NT2/D1 (cell line): ENCODE measurements at regions not wholly inside any gene's neighbourhood (a gene's known extent, or its start where the extent isn't known, plus 50 kb on each side); places are given as distances from the start of the nearest gene placed in this dataset.

ENCODE experiments used
- DNase-seq: peaks from one replicate; pipeline ENCODE4 v3.0.0-alpha.2; 2011; ENCODE audit warnings: low read depth, low spot score
- H3K27me3 ChIP-seq: 2 replicates; pipeline ENCODE4 v1.6.0; 2011; ENCODE audit warnings: mild to moderate bottlenecking; ENCODE audit not compliant: insufficient read length, insufficient read depth
- H3K36me3 ChIP-seq: 2 replicates; pipeline ENCODE4 v1.6.1; 2011; ENCODE audit warnings: mild to moderate bottlenecking, low read length, mixed read lengths; ENCODE audit not compliant: insufficient read depth, insufficient read length
- H3K4me1 ChIP-seq: 2 replicates; pipeline ENCODE4 v1.5.1; 2011; ENCODE audit not compliant: insufficient read depth, insufficient read length
- H3K4me3 ChIP-seq: 2 replicates; pipeline ENCODE4 v1.5.1; 2011; ENCODE audit warnings: low read depth; ENCODE audit not compliant: insufficient read length
- H3K9ac ChIP-seq: 2 replicates; pipeline ENCODE4 v1.6.0; 2011; ENCODE audit warnings: low read depth; ENCODE audit not compliant: insufficient read length
- H3K9me3 ChIP-seq: 2 replicates; pipeline ENCODE4 v1.5.1; 2011; ENCODE audit warnings: mild to moderate bottlenecking, low read length; ENCODE audit not compliant: insufficient read depth
- SUZ12 ChIP-seq: IDR thresholded peaks from 2 replicates; pipeline ENCODE4 v1.6.1; 2011; ENCODE audit not compliant: insufficient read length, insufficient read depth; ENCODE audit errors: extremely low read depth
- YY1 ChIP-seq: IDR thresholded peaks from 2 replicates; pipeline ENCODE4 v1.6.1; 2011; ENCODE audit not compliant: insufficient read length, insufficient read depth
- ZNF274 ChIP-seq: IDR thresholded peaks from 2 replicates; pipeline ENCODE4 v1.6.1; 2011; ENCODE audit warnings: mild to moderate bottlenecking, low read depth, low read length

DNA sequence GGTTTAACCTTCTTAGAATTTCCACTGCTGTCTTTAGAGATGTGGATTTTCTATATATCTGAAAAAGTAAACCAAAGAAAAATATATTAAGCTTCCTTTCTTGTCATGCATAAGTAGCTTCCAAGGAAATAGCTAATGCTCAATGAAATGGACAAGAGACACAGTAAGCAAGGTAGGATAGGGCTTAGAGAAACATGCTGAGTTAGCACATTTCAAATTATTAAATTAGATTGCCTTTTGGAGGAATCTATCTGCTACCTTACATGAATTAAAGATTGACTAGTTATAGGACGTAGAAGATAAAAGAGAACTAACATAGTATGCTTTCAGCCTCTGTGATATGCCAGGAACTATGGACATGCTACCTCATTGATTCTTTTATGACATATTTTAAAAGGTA lies 824.6 kb downstream of the TUSC7 start:
- Histone ChIP-seq H3K9ac (no peak overlapping the region), H3K4me1 (no peaks in the 10 kb centered on the region), H3K4me3 (no peak overlapping the region), H3K9me3 (no peaks in the 10 kb centered on the region; the same call in 1 of the 2 replicates), H3K36me3 (no peaks in the 10 kb centered on the region), H3K27me3 (no peaks in the 10 kb centered on the region)
- TF ChIP-seq ZNF274: no peak
- no peak for TF ChIP-seq SUZ12
- no peak for TF ChIP-seq YY1
- DNase-seq: no peak

DNA sequence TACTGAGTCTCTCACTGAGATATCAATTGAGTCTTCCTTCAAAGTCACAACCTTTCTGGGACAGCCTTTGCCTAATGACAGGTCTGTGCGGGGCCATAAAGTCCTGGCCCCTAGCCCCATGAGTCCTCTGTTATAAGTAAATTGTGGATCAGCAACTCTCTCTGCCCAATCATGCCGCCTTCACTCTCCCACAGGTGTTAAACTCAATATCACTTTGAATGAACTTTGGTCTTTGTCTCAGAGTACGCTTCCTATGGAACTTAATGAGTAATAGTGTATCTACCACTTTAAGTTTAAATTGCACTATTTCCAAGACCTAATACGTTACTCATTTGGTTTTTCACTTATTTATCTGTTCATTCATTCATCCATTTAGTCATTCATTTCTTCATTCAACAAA lies 826.4 kb downstream of the TUSC7 start:
- H3K4me3 ChIP-seq: no peak overlapping the region
- H3K9ac ChIP-seq: no peak overlapping the region
- DNase-seq: no peak
- no peaks in the 10 kb centered on the region for H3K36me3 ChIP-seq
- TF ChIP-seq SUZ12 (no peak), YY1 (no peak), ZNF274 (no peak)
- no peaks in the 10 kb centered on the region for H3K4me1 ChIP-seq
- no peaks in the 10 kb centered on the region; the same call in 1 of the 2 replicates for H3K9me3 ChIP-seq
- H3K27me3 ChIP-seq: no peaks in the 10 kb centered on the region

DNA sequence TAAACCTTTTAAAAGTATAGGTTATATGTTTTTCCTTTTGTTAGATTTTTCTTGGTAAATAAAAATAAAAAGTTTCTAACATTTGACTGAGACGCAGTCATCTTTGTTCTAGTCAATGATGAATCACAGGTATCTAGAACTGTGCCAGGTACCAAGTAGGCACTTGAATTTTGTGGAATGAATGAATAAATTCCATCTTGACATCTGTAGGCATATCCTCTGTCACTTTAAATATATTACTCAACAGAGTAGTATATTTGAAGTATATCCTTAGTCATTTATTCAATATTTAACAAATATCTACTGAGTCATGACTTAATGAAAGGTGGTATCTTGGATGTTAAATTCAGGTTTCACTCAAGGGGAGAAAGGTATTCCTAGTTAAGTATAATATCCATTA lies 828.4 kb downstream of the TUSC7 start:
- Histone ChIP-seq H3K4me1 (no peaks in the 10 kb centered on the region), H3K9me3 (no peaks in the 10 kb centered on the region; the same call in 1 of the 2 replicates), H3K9ac (no peak overlapping the region), H3K4me3 (no peak overlapping the region), H3K36me3 (no peaks in the 10 kb centered on the region), H3K27me3 (no peaks in the 10 kb centered on the region)
- no peak for TF ChIP-seq YY1
- TF ChIP-seq SUZ12: no peak
- no peak for TF ChIP-seq ZNF274
- DNase-seq: no peak

DNA sequence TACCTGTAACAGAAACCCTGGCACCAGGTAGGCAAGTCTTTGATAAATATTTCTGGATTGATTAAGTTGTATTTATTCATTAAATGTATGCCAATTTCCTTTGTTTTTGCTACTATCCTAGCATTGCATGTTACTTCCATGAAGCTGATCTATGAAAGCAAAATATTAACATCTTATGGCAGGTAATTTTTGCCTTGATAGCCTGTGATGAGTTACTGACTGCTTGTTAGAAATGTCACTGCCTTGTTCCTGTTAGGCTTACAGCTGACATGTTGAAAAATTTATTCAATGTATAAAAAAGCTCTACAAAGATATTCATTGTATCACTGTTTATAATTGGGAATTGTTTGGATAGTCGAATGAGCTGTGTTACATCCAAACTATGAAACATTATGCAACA lies 830.1 kb downstream of the TUSC7 start:
- Histone ChIP-seq H3K4me1 (no peaks in the 10 kb centered on the region), H3K9ac (no peak overlapping the region), H3K36me3 (no peaks in the 10 kb centered on the region), H3K4me3 (no peak overlapping the region), H3K27me3 (no peaks in the 10 kb centered on the region), H3K9me3 (no peaks in the 10 kb centered on the region; the same call in 1 of the 2 replicates)
- no peak for TF ChIP-seq YY1
- TF ChIP-seq SUZ12: no peak
- TF ChIP-seq ZNF274: no peak
- DNase-seq: no peak

DNA sequence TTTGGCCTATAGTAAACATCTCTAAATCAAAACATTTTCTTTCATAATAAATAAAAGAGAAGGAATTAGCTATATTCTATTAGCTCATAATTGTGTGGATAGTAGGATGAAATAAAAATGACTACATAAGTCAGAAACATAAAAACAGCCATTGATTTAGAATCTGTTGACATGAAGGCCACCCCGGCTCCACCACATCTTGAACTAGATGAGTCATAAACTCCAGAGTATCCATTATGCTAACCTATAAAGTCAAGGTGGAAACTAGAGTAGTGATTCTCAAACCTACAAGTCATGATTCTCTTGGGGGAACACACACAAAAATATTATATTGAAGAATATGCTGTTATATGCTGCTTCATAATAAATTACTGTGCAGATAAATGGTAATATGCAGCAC lies 831.0 kb downstream of the TUSC7 start:
- Histone ChIP-seq H3K36me3 (no peaks in the 10 kb centered on the region), H3K4me1 (no peaks in the 10 kb centered on the region), H3K9ac (no peak overlapping the region), H3K27me3 (no peaks in the 10 kb centered on the region), H3K4me3 (no peak overlapping the region), H3K9me3 (no peaks in the 10 kb centered on the region; the same call in 1 of the 2 replicates)
- TF ChIP-seq YY1: no peak
- TF ChIP-seq SUZ12: no peak
- no peak for TF ChIP-seq ZNF274
- DNase-seq: no peak

DNA sequence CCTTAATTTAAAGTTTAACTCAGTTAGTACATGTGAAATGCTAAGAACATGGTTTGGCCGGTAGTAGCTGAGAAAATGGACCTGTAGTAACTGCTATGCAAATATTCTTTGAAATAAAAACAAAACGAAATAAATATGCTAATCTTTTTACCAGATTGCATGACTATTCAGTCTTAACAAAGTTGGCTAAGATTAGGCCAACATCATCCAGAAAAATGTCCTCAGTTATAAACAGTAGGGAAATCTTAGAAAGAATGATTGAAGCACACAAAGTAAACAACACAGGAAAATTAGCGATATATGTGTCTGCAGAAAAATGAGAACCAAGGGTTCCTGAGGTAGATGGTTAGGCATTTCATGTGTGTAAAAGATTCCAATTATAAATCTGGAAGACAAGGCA lies 832.1 kb downstream of the TUSC7 start:
- no peak for DNase-seq
- Histone ChIP-seq H3K9me3 (no peaks in the 10 kb centered on the region; the same call in 1 of the 2 replicates), H3K9ac (no peak overlapping the region), H3K4me1 (no peaks in the 10 kb centered on the region), H3K4me3 (no peak overlapping the region), H3K27me3 (no peaks in the 10 kb centered on the region), H3K36me3 (no peaks in the 10 kb centered on the region)
- TF ChIP-seq YY1 (no peak), SUZ12 (no peak), ZNF274 (no peak)

DNA sequence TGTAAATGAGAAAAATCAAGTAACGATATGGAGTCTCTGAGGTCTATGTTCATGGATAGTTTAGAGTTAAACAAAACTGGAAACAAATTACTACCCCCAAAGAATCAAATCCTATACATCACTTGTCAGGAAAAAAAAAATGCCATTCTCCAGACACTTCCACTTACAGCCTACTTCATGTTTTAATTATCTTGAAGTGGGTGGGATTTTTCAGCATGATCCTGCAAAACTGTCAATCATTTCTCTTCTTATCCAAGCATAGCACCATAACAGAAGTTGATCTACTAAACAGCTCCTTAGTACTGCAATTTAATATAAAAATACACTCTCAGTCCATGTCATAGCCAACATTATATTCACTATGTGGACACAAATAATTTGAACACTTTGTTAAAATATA lies 833.9 kb downstream of the TUSC7 start:
- no peaks in the 10 kb centered on the region for H3K9me3 ChIP-seq
- H3K9ac ChIP-seq: no peak overlapping the region
- TF ChIP-seq YY1 (no peak), SUZ12 (no peak), ZNF274 (no peak)
- no peaks in the 10 kb centered on the region for H3K27me3 ChIP-seq
- no peak for DNase-seq
- no peaks in the 10 kb centered on the region for H3K4me1 ChIP-seq
- H3K4me3 ChIP-seq: no peak overlapping the region
- H3K36me3 ChIP-seq: no peaks in the 10 kb centered on the region

DNA sequence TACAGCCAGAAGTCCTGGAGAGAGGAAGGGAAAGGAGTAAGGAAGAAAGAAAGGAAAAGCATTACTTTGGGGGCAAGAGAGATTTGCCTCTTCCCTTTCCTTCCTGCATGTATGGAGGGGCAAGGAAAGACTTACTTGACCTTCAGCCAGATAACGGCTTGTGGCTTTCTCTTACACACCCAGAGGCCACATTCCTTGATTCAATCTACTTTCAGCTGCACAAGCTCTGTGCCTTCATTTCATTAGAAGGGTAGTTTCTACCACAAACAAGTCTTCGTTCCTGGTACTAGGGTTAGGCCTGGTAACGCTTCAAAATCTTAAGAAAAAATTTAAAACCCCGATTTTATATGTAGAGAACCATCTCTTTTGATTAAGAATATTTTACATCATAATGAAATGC lies 835.9 kb downstream of the TUSC7 start:
- Histone ChIP-seq H3K36me3 (no peaks in the 10 kb centered on the region), H3K4me1 (no peaks in the 10 kb centered on the region), H3K27me3 (no peaks in the 10 kb centered on the region), H3K4me3 (no peak overlapping the region), H3K9ac (no peak overlapping the region), H3K9me3 (no peaks in the 10 kb centered on the region)
- DNase-seq: no peak
- no peak for TF ChIP-seq SUZ12
- TF ChIP-seq YY1: no peak
- TF ChIP-seq ZNF274: no peak
